A549 (cell line): ENCODE measurements at regions not wholly inside any gene's neighbourhood (a gene's known extent, or its start where the extent isn't known, plus 50 kb on each side); places are given as distances from the start of the nearest gene placed in this dataset.

Experiments used
- ATAC-seq, 2 experiments: fragments of 200-7000 bp in 1 of 2; fragments of >200 bp in 1 of 2; cut with Nextera tagmentation in 1 of 2; cut with Tn5 transposase in 1 of 2; 3 replicates each; pipeline versions ENCODE4 v1.8.0 to v1.9.1; 2018 to 2020; ENCODE audit warnings: mild to moderate bottlenecking in 1 of 2, moderate library complexity in 1 of 2
- CTCF ChIA-PET: fragments of 300-600 bp; sonication (Branson Sonifier 250); formaldehyde crosslinking; extraction: SDS; loops from one replicate; lab custom pipeline; 2021; ENCODE audit warnings: antibody characterized with exemption, inconsistent platforms; lab: Yijun Ruan, JAX
- POLR2A ChIA-PET: fragments of 350-600 bp; formaldehyde crosslinking; extraction: SDS; loops from one replicate; lab custom pipeline; 2021; ENCODE audit warnings: antibody characterized with exemption, inconsistent platforms; lab: Yijun Ruan, JAX
- DNase-seq, 2 experiments: peaks; one replicate each; pipeline versions ENCODE4 v3.0.0 to v3.0.0-alpha.2; 2011 to 2016; ENCODE audit warnings: low read depth in 1 of 2, low spot score in 1 of 2
- FAIRE-seq: peaks from 2 replicates; lab custom pipeline; 2011; peaks lifted over from hg19 to GRCh38; lab: Jason Lieb, UNC
- H3K27ac ChIP-seq, 2 experiments: fragments of >200 bp; sonication (Bioruptor Twin); formaldehyde crosslinking; 3 replicates each; pipeline ENCODE4 v1.5.1; 2016 to 2017
- H3K4me1 ChIP-seq: fragments of >200 bp; sonication (Bioruptor Twin); formaldehyde crosslinking; 3 replicates; pipeline ENCODE4 v1.6.1; 2016
- H3K4me2 ChIP-seq: fragments of >200 bp; sonication (Bioruptor Twin); formaldehyde crosslinking; 3 replicates; pipeline ENCODE4 v1.6.1; 2016
- H3K4me3 ChIP-seq: fragments of >200 bp; sonication (Bioruptor Twin); formaldehyde crosslinking; 3 replicates; pipeline ENCODE4 v1.5.1; 2016
- H3K9me3 ChIP-seq: fragments of >200 bp; sonication (Bioruptor Twin); formaldehyde crosslinking; 3 replicates; pipeline ENCODE4 v1.6.1; 2016
- BCL3 ChIP-seq: fragments of >200 bp; sonication (Bioruptor Twin); formaldehyde crosslinking; IDR thresholded peaks from 3 replicates; pipeline ENCODE4 v1.6.1; 2016
- CHD2 ChIP-seq: fragments of 150-350 bp; IDR thresholded peaks from 2 replicates; pipeline ENCODE4 v1.6.1; 2014; ENCODE audit warnings: low read length; ENCODE audit not compliant: partially characterized antibody
- CTCF ChIP-seq: fragments of >200 bp; sonication (Bioruptor Twin); formaldehyde crosslinking; IDR thresholded peaks from 3 replicates; pipeline ENCODE4 v1.5.1; 2016
- E2F6 ChIP-seq: IDR thresholded peaks from 2 replicates; pipeline ENCODE4 v1.6.1; 2012; ENCODE audit warnings: low read depth, borderline replicate concordance
- EHF ChIP-seq: fragments of 250-450 bp; sonication (Bioruptor Pico); IDR thresholded peaks from 2 replicates; pipeline ENCODE4 v1.5.0; 2020; ENCODE audit warnings: mild to moderate bottlenecking
- EHMT2 ChIP-seq: fragments of 200-600 bp; sonication (generic); IDR thresholded peaks from 2 replicates; pipeline ENCODE4 v1.6.1; 2016; ENCODE audit warnings: antibody characterized with exemption, low read depth, mild to moderate bottlenecking, moderate library complexity
- FOSB ChIP-seq: fragments of 250-450 bp; sonication (Bioruptor Pico); IDR thresholded peaks from 2 replicates; pipeline ENCODE4 v1.5.0; 2020; ENCODE audit warnings: mild to moderate bottlenecking, moderate library complexity
- GATA3 ChIP-seq: IDR thresholded peaks from 2 replicates; pipeline ENCODE4 v1.6.1; 2012; ENCODE audit warnings: borderline replicate concordance
- HDAC2 ChIP-seq: fragments of 200-600 bp; sonication (generic); IDR thresholded peaks from 2 replicates; pipeline ENCODE4 v1.6.1; 2016
- HEYL ChIP-seq: fragments of 250-450 bp; sonication (Bioruptor Pico); IDR thresholded peaks from 2 replicates; pipeline ENCODE4 v1.8.0; 2021; ENCODE audit warnings: mild to moderate bottlenecking, moderate library complexity
- HOXB13 ChIP-seq: fragments of 250-450 bp; sonication (Bioruptor Pico); IDR thresholded peaks from 2 replicates; pipeline ENCODE4 v1.5.0; 2020; ENCODE audit warnings: low read depth, mild to moderate bottlenecking, moderate library complexity
- MAFK ChIP-seq: fragments of 450-650 bp; IDR thresholded peaks from 2 replicates; pipeline ENCODE4 v1.6.1; 2014; ENCODE audit not compliant: partially characterized antibody
- MAX ChIP-seq: IDR thresholded peaks from 2 replicates; pipeline ENCODE4 v1.6.1; 2012
- NFE2L2 ChIP-seq: fragments of 150-350 bp; conservative IDR thresholded peaks from 2 replicates; pipeline ENCODE4 v1.6.1; 2014; ENCODE audit warnings: low read length
- NPAS2 ChIP-seq: fragments of 250-450 bp; sonication (Bioruptor Pico); IDR thresholded peaks from 2 replicates; pipeline ENCODE4 v1.8.0; 2022; ENCODE audit warnings: mild to moderate bottlenecking, moderate library complexity, borderline replicate concordance
- PBX3 ChIP-seq: IDR thresholded peaks from 2 replicates; pipeline ENCODE4 v1.6.1; 2012
- POLR2A ChIP-seq: IDR thresholded peaks from 2 replicates; pipeline ENCODE4 v1.6.1; 2012; ENCODE audit warnings: mild to moderate bottlenecking, low read length
- POLR2AphosphoS2 ChIP-seq: conservative IDR thresholded peaks from 2 replicates; pipeline ENCODE4 v1.6.1; 2012; ENCODE audit warnings: low read length, improper control_type of control experiment, inconsistent platforms
- RARB ChIP-seq: fragments of 250-450 bp; sonication (Bioruptor Pico); IDR thresholded peaks from 2 replicates; pipeline ENCODE4 v1.8.0; 2021; ENCODE audit warnings: mild to moderate bottlenecking, moderate library complexity
- RCOR1 ChIP-seq: fragments of 150-350 bp; IDR thresholded peaks from 2 replicates; pipeline ENCODE4 v1.6.1; 2014; ENCODE audit warnings: antibody characterized with exemption, low read length, low read depth
- RFX5 ChIP-seq: fragments of 450-650 bp; IDR thresholded peaks from 2 replicates; pipeline ENCODE4 v1.7.1; 2014; ENCODE audit warnings: antibody characterized with exemption, mild to moderate bottlenecking, moderate library complexity
- RNF2 ChIP-seq: fragments of 200-600 bp; sonication (generic); IDR thresholded peaks from 2 replicates; pipeline ENCODE4 v1.6.1; 2016; ENCODE audit warnings: low read depth, mild to moderate bottlenecking, antibody characterized with exemption, moderate library complexity, borderline replicate concordance
- SMC3 ChIP-seq: fragments of >200 bp; sonication (Bioruptor Twin); formaldehyde crosslinking; IDR thresholded peaks from 3 replicates; pipeline ENCODE4 v1.6.1; 2018; ENCODE audit warnings: inconsistent platforms
- TP53 ChIP-seq: fragments of 250-450 bp; sonication (Bioruptor Pico); IDR thresholded peaks from 2 replicates; pipeline ENCODE4 v1.5.0; 2021; ENCODE audit warnings: mild to moderate bottlenecking, moderate library complexity
- ZSCAN20 ChIP-seq: fragments of 250-450 bp; sonication (Bioruptor Pico); IDR thresholded peaks from 2 replicates; pipeline ENCODE4 v1.8.0; 2022; ENCODE audit warnings: mild to moderate bottlenecking, moderate library complexity
- WGBS: methylation state at CpG from one replicate; pipeline ENCODE4 v1.1.6; 2017; ENCODE audit errors: missing lambda C conversion rate; 5-methylcytosine and 5-hydroxymethylcytosine counted together

GRCh38 chr10:4426866-4427265 is 399.1 kb upstream of the AKR1E2 start:
- POLR2A ChIA-PET, result no interaction called here
- Histone ChIP-seq H3K4me3 (no peak overlapping the region), H3K27ac (no peak overlapping the region), H3K4me1 (peaks cover 3% of the 10 kb centered on the region; the same call in 2 of the 3 replicates), H3K9me3 (no peaks in the 10 kb centered on the region), H3K4me2 (no peak overlapping the region)
- ATAC-seq (no peak), FAIRE-seq (no peak), DNase-seq (no peak)
- CTCF ChIA-PET, result interaction anchor here (1.0 kb wide), 1 partner anchor 24 kb away, joined by 3 read pairs; no protein-coding TSS in a partner anchor
- WGBS, result 89% methylated on average over 1 of the region's 1 CpG
- no peak for TF ChIP-seq TP53 (CRISPR knock-in tag)
- TF ChIP-seq E2F6, result no peak
- TF ChIP-seq FOSB (CRISPR knock-in tag), result no peak
- TF ChIP-seq RARB (CRISPR knock-in tag), result no peak
- no peak for TF ChIP-seq MAFK
- TF ChIP-seq HEYL (CRISPR knock-in tag), result no peak
- TF ChIP-seq CHD2, result no peak

- no peak overlapping the region for H3K4me3 ChIP-seq
- 81% methylated on average over 2 of the region's 2 CpGs for WGBS
- H3K27ac ChIP-seq, result no peak overlapping the region
- CTCF ChIA-PET, result interaction anchor here (1.0 kb wide), 1 partner anchor 10 kb away, joined by 3 read pairs; no protein-coding TSS in a partner anchor
- TF ChIP-seq HOXB13 (CRISPR knock-in tag) (no peak), MAX (no peak), EHF (CRISPR knock-in tag) (no peak), GATA3 (no peak), NPAS2 (CRISPR knock-in tag) (no peak), TP53 (CRISPR knock-in tag) (no peak), NFE2L2 (no peak), BCL3 (no peak), POLR2A (no peak)
- TF ChIP-seq, all 56 proteins: peak for 0
- no peaks in the 10 kb centered on the region for H3K9me3 ChIP-seq
- ATAC-seq (no peak), FAIRE-seq (no peak), DNase-seq (no peak)
- no peak overlapping the region for H3K4me2 ChIP-seq
- POLR2A ChIA-PET, result no interaction called here
- H3K4me1 ChIP-seq, result peaks cover 9% of the 10 kb centered on the region; the same call in 2 of the 3 replicates
These were observed 416.7 kb upstream of the AKR1E2 start for GRCh38 chr10:4409319-4409718.

GRCh38 chr10:4407783-4408182 is 418.2 kb upstream of the AKR1E2 start:
- H3K4me1 ChIP-seq, result peaks cover 9% of the 10 kb centered on the region; the same call in 2 of the 3 replicates
- ChIA-PET POLR2A (no interaction called here), CTCF (no interaction called here)
- peak overlapping the region; percentile 14; the same call in 2 of the 3 replicates for H3K4me2 ChIP-seq
- TF ChIP-seq RNF2 (no peak), TP53 (CRISPR knock-in tag) (no peak), PBX3 (no peak), GATA3 (no peak), ZSCAN20 (CRISPR knock-in tag) (no peak), EHMT2 (no peak), SMC3 (no peak), RFX5 (no peak), CTCF (no peak), HDAC2 (no peak), RCOR1 (no peak), POLR2AphosphoS2 (no peak), HEYL (CRISPR knock-in tag) (no peak)
- no peaks in the 10 kb centered on the region for H3K9me3 ChIP-seq
- 35% methylated on average over 1 of the region's 1 CpG for WGBS
- ATAC-seq (no peak), DNase-seq (peak in 1 of 2 experiments; percentile 31), FAIRE-seq (no peak)
- H3K4me3 ChIP-seq, result no peak overlapping the region
- peak overlapping the region; percentile 12 to 44; a peak in 3 of 6 replicates for H3K27ac ChIP-seq
